ENCODE measurements at regions not wholly inside any gene's neighbourhood (a gene's known extent, or its start where the extent isn't known, plus 50 kb on each side); places are given as distances from the start of the nearest gene placed in this dataset.
"Not testable (repeated sequence)": the region's sequence is repeated elsewhere in the genome, so short reads cannot be mapped to it uniquely, and the experiment has no call there.

DNA sequence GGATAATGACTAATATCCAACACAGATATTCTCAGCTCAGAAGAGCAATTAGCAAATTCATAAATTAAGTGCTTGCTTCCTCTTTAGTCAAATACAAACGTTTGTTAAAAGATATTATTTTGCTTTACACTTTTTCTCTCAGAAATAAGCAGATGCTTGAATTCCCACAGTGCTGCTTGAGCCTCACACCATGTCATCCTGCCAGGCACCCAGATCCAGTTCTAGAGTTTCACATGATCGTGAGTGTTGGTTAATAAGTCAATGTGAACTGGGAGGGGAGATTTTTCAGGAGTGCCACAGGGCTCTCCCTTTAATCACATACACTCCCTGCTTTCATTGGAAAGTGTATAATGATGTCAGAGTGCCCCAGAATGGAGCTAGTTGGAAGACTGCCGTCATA is 352.0 kb downstream of the OR4F29 start:
- not testable (repeated sequence) for DNase-seq

DNA sequence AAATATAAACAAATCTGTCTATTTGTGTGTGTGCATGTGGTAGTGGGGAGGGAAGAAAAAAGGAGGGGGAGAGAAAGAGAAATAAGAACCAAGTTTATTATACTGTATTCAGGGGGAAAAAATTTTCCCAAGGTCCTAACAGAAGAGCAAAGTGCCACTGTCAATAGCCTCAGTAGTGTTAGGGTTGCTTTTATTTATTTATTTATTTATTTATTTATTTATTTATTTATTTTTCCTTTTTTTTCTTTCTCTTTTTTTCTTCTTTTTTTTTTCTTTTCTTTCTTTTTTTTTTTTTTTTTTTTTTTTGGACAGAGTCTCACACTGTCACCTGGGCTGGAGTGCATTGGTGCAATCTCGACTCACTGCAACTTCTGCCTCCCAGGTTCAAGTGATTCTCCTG is 352.7 kb downstream of the OR4F29 start:
- not testable (repeated sequence) for DNase-seq

DNA sequence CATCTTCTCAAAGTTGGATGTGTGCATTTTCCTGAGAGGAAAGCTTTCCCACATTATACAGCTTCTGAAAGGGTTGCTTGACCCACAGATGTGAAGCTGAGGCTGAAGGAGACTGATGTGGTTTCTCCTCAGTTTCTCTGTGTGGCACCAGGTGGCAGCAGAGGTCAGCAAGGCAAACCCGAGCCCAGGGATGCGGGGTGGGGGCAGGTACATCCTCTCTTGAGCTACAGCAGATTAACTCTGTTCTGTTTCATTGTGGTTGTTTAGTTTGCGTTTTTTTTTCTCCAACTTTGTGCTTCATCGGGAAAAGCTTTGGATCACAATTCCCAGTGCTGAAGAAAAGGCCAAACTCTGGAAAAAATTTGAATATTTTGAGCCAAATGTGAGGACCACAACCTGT is 360.2 kb downstream of the OR4F29 start:
- DNase-seq, result not testable (repeated sequence)

DNA sequence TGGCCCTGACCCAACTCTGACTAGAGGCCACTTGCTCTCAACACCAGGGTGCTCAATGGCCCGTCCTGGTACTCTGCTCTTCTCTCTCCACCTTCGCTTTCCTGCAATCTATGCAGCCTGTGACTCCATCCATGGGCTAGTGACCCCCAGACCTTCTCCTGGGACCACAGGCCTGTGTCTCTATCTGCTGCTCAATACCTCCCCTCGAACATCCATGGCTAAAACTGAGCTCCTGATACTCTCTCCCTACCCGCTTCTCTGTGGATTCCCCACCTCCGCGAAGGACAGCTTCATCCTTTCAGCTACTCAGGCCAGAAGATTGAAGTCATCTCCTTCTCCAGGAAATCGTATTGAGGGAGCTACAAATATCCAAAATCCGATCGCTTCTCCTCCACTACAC is 363.4 kb downstream of the OR4F29 start:
- not testable (repeated sequence) for DNase-seq

DNA sequence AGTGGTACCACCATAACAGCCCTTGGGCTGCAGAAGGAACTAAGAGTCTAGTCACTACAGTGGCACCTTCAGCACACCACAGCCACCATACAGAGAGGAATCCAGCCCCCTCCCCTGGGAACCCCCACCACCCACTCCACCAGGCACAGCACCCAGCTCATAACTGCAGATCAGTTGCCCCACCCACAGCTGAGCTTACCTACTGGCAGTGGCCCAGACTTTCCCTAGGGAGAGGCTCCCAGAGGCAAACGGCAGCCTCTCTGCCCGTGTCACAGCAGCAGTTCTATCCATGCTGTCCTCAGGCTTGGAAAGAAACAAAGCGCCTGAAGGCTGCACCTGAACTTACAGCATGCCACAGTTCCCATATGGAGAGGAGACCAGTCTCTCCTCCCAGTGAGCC is 372.3 kb downstream of the OR4F29 start:
- DNase-seq, result not testable (repeated sequence)

DNA sequence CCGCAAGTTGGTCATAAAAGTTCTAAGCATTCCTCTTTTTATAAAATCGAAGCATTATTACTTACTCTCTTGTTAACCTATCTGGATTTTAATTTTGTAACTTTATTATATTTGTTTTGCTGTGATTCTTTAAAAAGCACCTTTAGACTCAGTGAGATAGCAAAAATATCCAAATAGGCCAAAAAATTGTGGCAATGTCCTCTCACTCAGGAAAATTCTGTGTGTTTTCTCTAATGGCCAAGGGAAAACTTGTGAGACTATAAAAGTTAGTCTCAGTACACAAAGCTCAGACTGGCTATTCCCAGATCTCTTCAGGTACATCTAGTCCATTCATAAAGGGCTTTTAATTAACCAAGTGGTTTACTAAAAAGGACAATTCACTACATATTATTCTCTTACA is 386.4 kb downstream of the OR4F29 start, which contains the start of gene OR4F5:
OR4F5 (plus strand) TSS at position 301 of the 400 bp plus-strand sequence.
- DNase-seq, result not testable (repeated sequence)

DNA sequence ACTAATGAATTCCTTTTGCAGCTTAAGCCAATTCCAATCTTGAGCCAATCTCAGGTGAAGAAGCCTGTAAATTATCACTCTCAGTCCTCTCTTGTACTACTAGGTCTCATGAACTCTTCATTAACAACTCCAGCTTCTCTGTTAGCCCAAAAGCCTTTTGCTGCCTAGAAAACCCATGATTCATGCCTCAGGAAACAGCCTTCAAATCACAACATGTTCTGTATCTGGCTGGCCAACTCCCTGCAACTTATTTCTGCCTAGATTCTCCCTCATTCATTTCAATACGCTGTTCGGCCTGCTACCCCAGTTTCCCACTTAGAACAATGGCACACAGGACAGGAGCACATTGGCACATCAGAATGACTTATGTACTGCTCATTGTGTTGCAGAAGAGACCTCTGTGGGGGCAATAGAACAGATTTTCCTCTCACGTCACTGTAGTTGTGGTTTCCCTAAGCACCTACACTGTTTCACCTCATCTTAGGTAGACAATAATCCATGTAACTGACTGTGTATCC is 395.4 kb downstream of the OR4F29 start:
- DNase-seq, result not testable (repeated sequence)

DNA sequence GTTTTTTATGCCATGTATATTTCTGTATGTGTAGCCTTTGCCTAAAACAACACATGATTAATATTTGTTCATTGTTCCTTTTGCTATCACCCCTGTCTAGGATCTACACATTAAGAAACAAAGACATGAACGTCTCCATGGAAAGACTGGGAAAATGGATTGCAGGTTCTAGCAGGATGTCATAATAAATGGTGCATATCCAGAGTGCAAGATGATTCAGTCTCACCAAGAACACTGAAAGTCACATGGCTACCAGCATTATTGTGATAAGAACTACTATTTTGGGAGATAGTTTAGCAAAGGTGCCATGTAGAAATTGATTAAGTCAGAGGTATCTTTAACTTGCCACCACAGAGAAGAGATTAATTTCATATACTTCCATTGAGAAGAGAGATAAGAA is 398.3 kb downstream of the OR4F29 start:
- DNase-seq, result not testable (repeated sequence)

DNA sequence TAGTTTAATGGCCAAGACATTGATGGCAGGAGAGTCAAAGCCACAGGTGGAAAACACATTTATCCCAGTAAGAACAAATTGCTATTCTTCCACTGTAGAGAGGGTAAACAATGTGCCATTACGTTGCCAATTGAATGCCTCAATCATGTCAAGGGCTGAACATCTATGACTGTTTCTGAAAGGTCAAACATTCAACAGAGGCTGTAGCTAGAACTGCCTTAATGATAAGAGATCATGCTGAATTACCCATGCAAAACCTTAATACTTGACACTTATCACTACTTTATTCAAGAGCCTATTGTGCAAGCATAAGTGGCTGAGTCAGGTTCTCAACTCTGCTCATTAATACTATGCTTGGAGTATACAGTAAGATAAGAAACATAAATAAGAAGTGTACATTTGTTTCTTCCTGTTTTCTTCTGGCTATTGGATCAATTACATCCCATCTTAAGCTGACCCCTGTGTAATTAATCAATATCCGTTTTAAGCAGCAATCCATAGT is 409.5 kb downstream of the OR4F29 start:
- not testable (repeated sequence) for DNase-seq

DNA sequence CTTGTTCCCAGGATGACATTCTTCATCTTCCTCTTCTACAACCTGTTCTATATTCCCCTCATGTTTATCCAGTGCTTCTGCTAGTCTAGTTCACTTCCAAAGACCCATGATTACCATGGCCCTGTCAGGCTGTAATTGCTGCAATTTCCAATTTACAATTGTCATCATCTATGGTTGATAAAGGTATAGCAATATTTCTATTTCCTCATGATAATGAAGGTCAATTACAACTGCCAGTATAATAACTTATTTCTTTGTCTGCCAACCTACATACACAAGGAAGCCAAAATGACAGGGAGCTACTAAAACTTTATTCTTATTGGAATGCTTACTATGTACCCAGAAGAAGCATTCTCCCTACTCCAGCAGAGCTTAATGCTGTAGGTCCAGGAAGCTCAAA is 410.3 kb downstream of the OR4F29 start:
- not testable (repeated sequence) for DNase-seq

DNA sequence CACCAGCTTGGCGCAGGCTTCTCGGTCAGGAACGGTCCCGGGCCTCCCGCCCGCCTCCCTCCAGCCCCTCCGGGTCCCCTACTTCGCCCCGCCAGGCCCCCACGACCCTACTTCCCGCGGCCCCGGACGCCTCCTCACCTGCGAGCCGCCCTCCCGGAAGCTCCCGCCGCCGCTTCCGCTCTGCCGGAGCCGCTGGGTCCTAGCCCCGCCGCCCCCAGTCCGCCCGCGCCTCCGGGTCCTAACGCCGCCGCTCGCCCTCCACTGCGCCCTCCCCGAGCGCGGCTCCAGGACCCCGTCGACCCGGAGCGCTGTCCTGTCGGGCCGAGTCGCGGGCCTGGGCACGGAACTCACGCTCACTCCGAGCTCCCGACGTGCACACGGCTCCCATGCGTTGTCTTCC is 422.3 kb downstream of the OR4F29 start:
- not testable (repeated sequence) for DNase-seq

DNA sequence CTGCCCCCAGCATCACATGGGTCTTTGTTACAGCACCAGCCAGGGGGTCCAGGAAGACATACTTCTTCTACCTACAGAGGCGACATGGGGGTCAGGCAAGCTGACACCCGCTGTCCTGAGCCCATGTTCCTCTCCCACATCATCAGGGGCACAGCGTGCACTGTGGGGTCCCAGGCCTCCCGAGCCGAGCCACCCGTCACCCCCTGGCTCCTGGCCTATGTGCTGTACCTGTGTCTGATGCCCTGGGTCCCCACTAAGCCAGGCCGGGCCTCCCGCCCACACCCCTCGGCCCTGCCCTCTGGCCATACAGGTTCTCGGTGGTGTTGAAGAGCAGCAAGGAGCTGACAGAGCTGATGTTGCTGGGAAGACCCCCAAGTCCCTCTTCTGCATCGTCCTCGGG is 434.2 kb downstream of the OR4F29 start:
- DNase-seq, result not testable (repeated sequence)

DNA sequence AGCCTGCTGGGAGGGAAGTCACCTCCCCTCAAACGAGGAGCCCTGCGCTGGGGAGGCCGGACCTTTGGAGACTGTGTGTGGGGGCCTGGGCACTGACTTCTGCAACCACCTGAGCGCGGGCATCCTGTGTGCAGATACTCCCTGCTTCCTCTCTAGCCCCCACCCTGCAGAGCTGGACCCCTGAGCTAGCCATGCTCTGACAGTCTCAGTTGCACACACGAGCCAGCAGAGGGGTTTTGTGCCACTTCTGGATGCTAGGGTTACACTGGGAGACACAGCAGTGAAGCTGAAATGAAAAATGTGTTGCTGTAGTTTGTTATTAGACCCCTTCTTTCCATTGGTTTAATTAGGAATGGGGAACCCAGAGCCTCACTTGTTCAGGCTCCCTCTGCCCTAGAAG is 435.5 kb downstream of the OR4F29 start:
- DNase-seq, result not testable (repeated sequence)

DNA sequence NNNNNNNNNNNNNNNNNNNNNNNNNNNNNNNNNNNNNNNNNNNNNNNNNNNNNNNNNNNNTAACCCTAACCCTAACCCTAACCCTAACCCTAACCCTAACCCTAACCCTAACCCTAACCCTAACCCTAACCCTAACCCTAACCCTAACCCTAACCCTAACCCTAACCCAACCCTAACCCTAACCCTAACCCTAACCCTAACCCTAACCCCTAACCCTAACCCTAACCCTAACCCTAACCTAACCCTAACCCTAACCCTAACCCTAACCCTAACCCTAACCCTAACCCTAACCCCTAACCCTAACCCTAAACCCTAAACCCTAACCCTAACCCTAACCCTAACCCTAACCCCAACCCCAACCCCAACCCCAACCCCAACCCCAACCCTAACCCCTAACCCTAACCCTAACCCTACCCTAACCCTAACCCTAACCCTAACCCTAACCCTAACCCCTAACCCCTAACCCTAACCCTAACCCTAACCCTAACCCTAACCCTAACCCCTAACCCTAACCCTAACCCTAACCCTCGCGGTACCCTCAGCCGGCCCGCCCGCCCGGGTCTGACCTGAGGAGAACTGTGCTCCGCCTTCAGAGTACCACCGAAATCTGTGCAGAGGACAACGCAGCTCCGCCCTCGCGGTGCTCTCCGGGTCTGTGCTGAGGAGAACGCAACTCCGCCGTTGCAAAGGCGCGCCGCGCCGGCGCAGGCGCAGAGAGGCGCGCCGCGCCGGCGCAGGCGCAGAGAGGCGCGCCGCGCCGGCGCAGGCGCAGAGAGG is 441.3 kb downstream of the OR4F29 start:
- DNase-seq, result peak in 1 of 2 experiments; percentile 15
